ENCODE measurements at regions not wholly inside any gene's neighbourhood (a gene's known extent, or its start where the extent isn't known, plus 50 kb on each side); places are given as distances from the start of the nearest gene placed in this dataset.

GRCh38 chr7:131131746-131132431 is 195.8 kb upstream of the MKLN1 start:
- WGBS, 2 donors = 90 to 91% methylated on average over 3 of the region's 3 CpGs
- Histone ChIP-seq H3K9me3 (no peaks in the 10 kb centered on the region), H3K36me3 (no peaks in the 10 kb centered on the region), H3K4me3 (no peak overlapping the region), H3K27me3 (no peaks in the 10 kb centered on the region), H3K4me1 (no peaks in the 10 kb centered on the region), H3K27ac (no peak overlapping the region)
- DNase-seq (ENCODE audit: low spot score in 2 of 2) = no peak
- no peak for TF ChIP-seq EP300 (IDR thresholded peaks at IDR 0.05)
- TF ChIP-seq CTCF (IDR thresholded peaks at IDR 0.05) = no peak
- TF ChIP-seq POLR2A (IDR thresholded peaks at IDR 0.05) = no peak

DNA sequence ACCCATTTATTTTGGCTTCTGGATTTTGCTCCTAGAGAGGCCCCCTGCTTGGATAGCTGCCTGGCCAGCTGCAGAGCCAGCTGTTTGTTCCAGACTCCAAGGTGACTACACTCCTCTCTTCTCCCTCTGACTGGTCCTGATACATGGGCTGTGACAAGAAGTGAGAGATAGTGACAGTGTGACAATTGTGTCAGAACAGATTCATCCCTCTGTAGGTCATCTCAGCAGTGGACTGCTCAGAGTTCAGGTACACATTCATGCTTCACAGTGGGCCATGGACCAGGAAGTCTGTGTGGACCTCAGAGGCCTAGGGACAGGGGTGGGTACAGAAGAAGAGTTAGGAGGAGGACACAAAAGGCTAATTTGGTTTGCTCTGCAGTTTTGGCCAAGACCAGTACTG is 188.2 kb upstream of the MKLN1 start:
- TF ChIP-seq CTCF (IDR thresholded peaks at IDR 0.05) (no peak), POLR2A (IDR thresholded peaks at IDR 0.05) (no peak)
- no peak overlapping the region for H3K4me3 ChIP-seq
- no peak overlapping the region for H3K27ac ChIP-seq
- no peaks in the 10 kb centered on the region for H3K27me3 ChIP-seq
- H3K9me3 ChIP-seq = no peaks in the 10 kb centered on the region
- no peak for DNase-seq (ENCODE audit: low spot score in 2 of 2)
- H3K36me3 ChIP-seq = no peaks in the 10 kb centered on the region
- H3K4me1 ChIP-seq = no peaks in the 10 kb centered on the region

DNA sequence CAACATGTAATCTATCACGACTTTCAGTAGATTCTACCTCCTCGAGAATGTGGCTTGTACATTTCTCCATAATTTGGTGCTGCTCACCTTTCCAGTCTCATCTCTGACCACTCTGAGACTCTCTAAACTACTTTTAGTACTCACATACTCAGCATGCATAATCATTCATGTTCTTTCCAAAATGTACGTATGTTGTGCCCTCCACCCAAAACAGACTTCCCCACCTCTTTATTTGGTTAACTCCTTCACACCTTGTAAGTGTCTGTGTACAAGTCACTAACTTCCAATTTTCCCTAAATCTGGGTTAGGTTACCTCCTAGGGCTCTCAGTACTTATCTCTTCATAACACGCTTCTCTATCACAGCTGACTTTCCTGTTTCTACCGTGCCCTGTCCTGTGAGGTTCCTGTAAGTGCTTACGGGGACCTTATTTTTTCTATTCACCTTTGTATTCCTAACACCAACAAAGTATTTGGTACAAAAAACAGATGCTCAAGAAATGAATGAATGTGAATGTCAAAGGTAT is 186.2 kb upstream of the MKLN1 start:
- TF ChIP-seq EP300 (IDR thresholded peaks at IDR 0.05) = no peak
- H3K4me3 ChIP-seq = no peak overlapping the region
- no peak for DNase-seq (ENCODE audit: low spot score in 2 of 2)
- no peaks in the 10 kb centered on the region for H3K9me3 ChIP-seq
- WGBS, 2 donors = 93% methylated on average over 6 of the region's 6 CpGs
- H3K36me3 ChIP-seq = no peaks in the 10 kb centered on the region
- H3K4me1 ChIP-seq = no peaks in the 10 kb centered on the region
- no peaks in the 10 kb centered on the region for H3K27me3 ChIP-seq
- no peak overlapping the region for H3K27ac ChIP-seq

GRCh38 chr7:131143869-131144268 is 183.8 kb upstream of the MKLN1 start:
- TF ChIP-seq CTCF (IDR thresholded peaks at IDR 0.05) (no peak), EP300 (IDR thresholded peaks at IDR 0.05) (no peak), POLR2A (IDR thresholded peaks at IDR 0.05) (no peak)
- no peaks in the 10 kb centered on the region for H3K27me3 ChIP-seq
- H3K9me3 ChIP-seq = no peaks in the 10 kb centered on the region
- 96 to 100% methylated on average over 4 of the region's 4 CpGs for WGBS, 2 donors
- no peak for DNase-seq (ENCODE audit: low spot score in 2 of 2)
- H3K36me3 ChIP-seq = no peaks in the 10 kb centered on the region
- H3K27ac ChIP-seq = no peak overlapping the region
- H3K4me1 ChIP-seq = no peaks in the 10 kb centered on the region
- no peak overlapping the region for H3K4me3 ChIP-seq

DNA sequence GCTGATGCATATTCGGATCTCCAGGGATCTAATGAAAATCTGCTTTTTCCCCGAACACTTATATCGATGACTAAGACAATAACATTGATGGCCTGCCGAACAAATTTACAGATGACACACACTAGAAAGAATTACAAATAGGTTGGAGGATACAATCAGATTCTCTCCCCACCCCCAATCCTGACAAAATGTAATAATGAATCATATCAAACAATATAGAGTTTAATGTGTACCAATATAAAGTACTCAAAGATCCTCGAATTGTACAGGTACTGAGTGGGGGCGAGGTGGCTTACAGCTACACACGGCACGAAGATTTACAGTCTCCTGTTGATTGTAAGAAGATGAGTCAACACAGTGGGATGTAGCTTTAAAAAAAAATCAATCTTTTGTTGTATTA is 182.7 kb upstream of the MKLN1 start:
- H3K27me3 ChIP-seq = no peaks in the 10 kb centered on the region
- no peak overlapping the region for H3K27ac ChIP-seq
- no peaks in the 10 kb centered on the region for H3K36me3 ChIP-seq
- 82 to 86% methylated on average over 8 of the region's 8 CpGs for WGBS, 2 donors
- H3K4me3 ChIP-seq = no peak overlapping the region
- no peaks in the 10 kb centered on the region for H3K9me3 ChIP-seq
- TF ChIP-seq POLR2A (IDR thresholded peaks at IDR 0.05) (no peak), CTCF (IDR thresholded peaks at IDR 0.05) (no peak), EP300 (IDR thresholded peaks at IDR 0.05) (no peak)
- H3K4me1 ChIP-seq = peaks cover 0 to 5% (median 0%) of the 10 kb centered on the region in 4 donors
- no peak for DNase-seq (ENCODE audit: low spot score in 2 of 2)

All from tibial nerve (tissue), 4 donors.